Adipocyte (in vitro differentiated cells): ENCODE measurements at regions not wholly inside any gene's neighbourhood (a gene's known extent, or its start where the extent isn't known, plus 50 kb on each side); places are given as distances from the start of the nearest gene placed in this dataset.
A peak's percentile ranks its signal among the peaks of the same experiment; 100 is the strongest.

Experiments
- DNase-seq: peaks from one replicate; pipeline ENCODE4 v3.0.0-alpha.2; 2015; ENCODE audit warnings: low read depth
- H3K27me3 ChIP-seq: replicated peaks from 2 replicates; pipeline ENCODE4 v1.7.0; 2013; ENCODE audit warnings: mild to moderate bottlenecking, low read length, moderate library complexity; ENCODE audit not compliant: control insufficient read depth, insufficient read depth
- H3K36me3 ChIP-seq: 2 replicates; pipeline ENCODE4 v1.7.0; 2013; ENCODE audit warnings: low read length, mild to moderate bottlenecking, moderate library complexity; ENCODE audit not compliant: control insufficient read depth, insufficient read depth, severe bottlenecking
- H3K4me1 ChIP-seq: 2 replicates; pipeline ENCODE4 v1.7.0; 2013; ENCODE audit warnings: mild to moderate bottlenecking, low read length, moderate library complexity; ENCODE audit not compliant: control insufficient read depth, insufficient read depth
- H3K4me3 ChIP-seq: 2 replicates; pipeline ENCODE4 v1.7.0; 2013; ENCODE audit warnings: mild to moderate bottlenecking, low read length, moderate library complexity
- H3K9ac ChIP-seq: 2 replicates; pipeline ENCODE4 v1.7.0; 2013; ENCODE audit warnings: mild to moderate bottlenecking, low read length, moderate library complexity
- H3K9me3 ChIP-seq: 2 replicates; pipeline ENCODE4 v1.7.0; 2013; ENCODE audit warnings: mild to moderate bottlenecking, low read length, moderate library complexity; ENCODE audit not compliant: control insufficient read depth

- Histone ChIP-seq H3K27me3 (no peaks in the 10 kb centered on the region), H3K4me1 (no peaks in the 10 kb centered on the region), H3K4me3 (no peak overlapping the region), H3K9ac (no peak overlapping the region), H3K36me3 (no peaks in the 10 kb centered on the region), H3K9me3 (no peaks in the 10 kb centered on the region)
- no peak for DNase-seq
Measured at GRCh38 chr13:59532405-59532804, 631.3 kb downstream of the DIAPH3 start.

DNA sequence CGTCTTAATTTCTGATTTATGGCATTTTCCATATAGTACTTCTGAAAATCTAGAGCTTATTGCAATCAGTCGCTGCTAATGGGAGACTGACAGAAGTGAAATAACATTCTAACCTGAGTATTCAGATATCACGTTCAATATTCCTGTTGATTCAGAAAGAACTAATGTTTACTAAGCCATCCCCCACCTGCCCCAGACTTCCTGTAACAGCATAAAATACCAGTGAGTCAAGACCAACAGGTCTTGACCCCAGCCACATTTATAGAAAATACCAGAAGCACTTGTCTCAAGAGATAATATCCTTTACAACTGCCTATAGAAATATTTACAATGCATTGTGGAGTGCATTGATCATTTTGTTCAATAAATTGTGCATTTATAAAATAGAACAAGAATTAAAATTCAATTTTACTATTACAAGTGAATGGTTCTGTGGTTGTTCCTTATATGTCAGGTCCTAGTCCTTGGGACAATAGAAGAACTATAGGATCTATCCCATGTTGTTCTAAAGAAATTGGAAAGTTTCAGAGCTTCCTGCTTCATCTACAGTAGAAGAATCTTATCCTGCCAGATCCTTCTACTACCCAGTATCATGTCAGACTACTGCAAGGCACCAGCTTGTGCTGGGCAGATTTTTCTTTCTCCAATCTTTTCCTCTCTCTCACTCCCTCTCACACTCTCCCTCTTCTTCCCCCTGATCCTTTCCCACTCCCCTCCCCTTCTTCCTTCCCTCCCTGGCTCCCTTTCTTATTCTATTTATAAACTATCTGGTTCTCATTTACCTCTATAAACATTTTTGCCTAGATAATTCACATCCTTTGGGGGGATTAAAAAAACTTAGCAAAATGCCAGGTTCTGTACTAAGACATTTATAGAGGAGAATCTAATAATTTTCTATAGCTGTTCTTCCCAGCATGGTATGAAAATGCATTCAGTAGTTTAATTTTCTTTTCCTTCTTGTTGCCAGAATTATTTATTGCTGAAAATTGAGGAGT, 629.9 kb downstream of the DIAPH3 start:
- no peaks in the 10 kb centered on the region for H3K27me3 ChIP-seq
- no peaks in the 10 kb centered on the region for H3K9me3 ChIP-seq
- no peak for DNase-seq
- no peak overlapping the region for H3K9ac ChIP-seq
- H3K4me3 ChIP-seq: no peak overlapping the region
- H3K36me3 ChIP-seq: no peaks in the 10 kb centered on the region
- no peaks in the 10 kb centered on the region for H3K4me1 ChIP-seq

GRCh38 chr13:59534806-59535205, 628.9 kb downstream of the DIAPH3 start:
- peak; percentile 13 for DNase-seq
- Histone ChIP-seq H3K36me3 (no peaks in the 10 kb centered on the region), H3K9ac (no peak overlapping the region), H3K4me1 (no peaks in the 10 kb centered on the region), H3K4me3 (no peak overlapping the region), H3K27me3 (no peaks in the 10 kb centered on the region), H3K9me3 (no peaks in the 10 kb centered on the region)

GRCh38 chr13:59537500-59537899, 626.2 kb downstream of the DIAPH3 start:
- Histone ChIP-seq H3K27me3 (no peaks in the 10 kb centered on the region), H3K9me3 (no peaks in the 10 kb centered on the region), H3K4me3 (no peak overlapping the region), H3K4me1 (no peaks in the 10 kb centered on the region), H3K9ac (no peak overlapping the region), H3K36me3 (no peaks in the 10 kb centered on the region)
- no peak for DNase-seq

- no peaks in the 10 kb centered on the region for H3K9me3 ChIP-seq
- H3K27me3 ChIP-seq: no peaks in the 10 kb centered on the region
- no peak overlapping the region for H3K9ac ChIP-seq
- DNase-seq: no peak
- H3K4me1 ChIP-seq: no peaks in the 10 kb centered on the region
- H3K36me3 ChIP-seq: no peaks in the 10 kb centered on the region
- H3K4me3 ChIP-seq: no peak overlapping the region
Measured at GRCh38 chr13:59538512-59538911, 625.2 kb downstream of the DIAPH3 start.

DNA sequence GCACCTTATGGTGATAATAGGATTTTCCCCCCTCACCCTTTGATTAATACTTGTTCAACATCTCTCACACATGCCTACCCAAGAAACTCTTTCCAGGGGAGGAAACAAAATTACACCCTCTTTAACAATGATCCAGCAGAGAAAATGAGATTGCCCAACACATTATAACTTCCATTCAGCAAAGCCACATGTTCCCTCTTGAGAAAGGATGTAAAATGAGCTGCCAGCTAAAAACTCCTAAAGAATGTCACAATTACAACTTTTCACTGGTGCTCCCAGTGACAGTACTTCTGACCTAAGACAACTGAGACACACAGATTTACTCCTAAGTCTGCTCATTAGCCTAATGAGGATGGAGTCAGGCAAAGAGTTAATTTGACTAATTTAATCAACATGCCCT, 621.4 kb downstream of the DIAPH3 start:
- no peaks in the 10 kb centered on the region for H3K4me1 ChIP-seq
- H3K27me3 ChIP-seq: no peaks in the 10 kb centered on the region
- no peak overlapping the region for H3K9ac ChIP-seq
- H3K36me3 ChIP-seq: no peaks in the 10 kb centered on the region
- DNase-seq: peak; percentile 72
- no peaks in the 10 kb centered on the region for H3K9me3 ChIP-seq
- no peak overlapping the region for H3K4me3 ChIP-seq

DNA sequence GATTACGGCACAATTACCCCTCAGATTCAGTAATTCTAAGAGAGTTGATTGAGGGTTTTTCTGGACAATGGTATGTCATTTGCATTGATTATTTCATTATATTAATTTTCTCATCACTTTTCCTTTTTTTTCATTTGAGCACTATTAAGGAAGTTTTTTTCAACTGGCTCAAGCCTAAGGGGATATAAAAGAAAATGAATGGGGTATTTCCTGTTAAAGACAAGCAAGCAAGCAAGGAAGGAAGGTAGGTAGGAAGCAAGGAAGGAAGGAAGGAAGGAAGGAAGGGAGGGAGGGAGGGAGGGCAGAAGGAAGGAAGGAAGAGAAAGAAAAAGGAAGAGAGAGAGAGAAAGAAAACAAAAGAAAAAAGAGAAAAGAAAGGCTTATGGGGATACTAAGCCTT, 620.3 kb downstream of the DIAPH3 start:
- Histone ChIP-seq H3K9me3 (no peaks in the 10 kb centered on the region), H3K27me3 (no peaks in the 10 kb centered on the region), H3K36me3 (no peaks in the 10 kb centered on the region), H3K9ac (no peak overlapping the region), H3K4me1 (no peaks in the 10 kb centered on the region), H3K4me3 (no peak overlapping the region)
- no peak for DNase-seq

- H3K36me3 ChIP-seq: no peaks in the 10 kb centered on the region
- H3K4me1 ChIP-seq: no peaks in the 10 kb centered on the region
- DNase-seq: no peak
- H3K27me3 ChIP-seq: no peaks in the 10 kb centered on the region
- no peak overlapping the region for H3K4me3 ChIP-seq
- H3K9ac ChIP-seq: no peak overlapping the region
- H3K9me3 ChIP-seq: peaks cover 3% of the 10 kb centered on the region
Measured at GRCh38 chr13:59545007-59545406, 618.7 kb downstream of the DIAPH3 start.

DNA sequence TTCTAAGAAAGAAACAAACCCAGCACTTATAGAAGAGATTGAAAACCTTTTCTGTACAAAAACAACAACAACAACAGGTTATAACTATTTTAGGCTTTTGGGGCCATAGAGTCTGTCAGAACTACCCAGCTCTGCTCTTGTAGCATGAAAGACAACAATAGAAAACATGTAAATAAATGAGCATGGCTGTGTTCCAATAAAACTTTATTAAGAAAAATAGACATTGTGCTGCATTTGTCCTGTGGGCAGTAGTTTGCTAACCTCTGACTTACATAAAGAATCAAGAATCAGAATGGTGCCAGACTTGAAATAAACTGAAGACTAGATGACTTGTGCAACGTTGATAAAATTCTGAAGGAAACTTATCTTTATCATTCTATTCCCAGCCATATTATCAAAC, 617.5 kb downstream of the DIAPH3 start:
- H3K36me3 ChIP-seq: no peaks in the 10 kb centered on the region
- H3K4me3 ChIP-seq: no peak overlapping the region
- H3K27me3 ChIP-seq: no peaks in the 10 kb centered on the region
- DNase-seq: no peak
- H3K4me1 ChIP-seq: no peaks in the 10 kb centered on the region
- peaks cover 11% of the 10 kb centered on the region for H3K9me3 ChIP-seq
- H3K9ac ChIP-seq: no peak overlapping the region

GRCh38 chr13:59547950-59548349, 615.8 kb downstream of the DIAPH3 start:
- Histone ChIP-seq H3K36me3 (no peaks in the 10 kb centered on the region), H3K9ac (no peak overlapping the region), H3K4me1 (no peaks in the 10 kb centered on the region), H3K9me3 (peaks cover 18% of the 10 kb centered on the region), H3K27me3 (no peaks in the 10 kb centered on the region), H3K4me3 (no peak overlapping the region)
- no peak for DNase-seq

GRCh38 chr13:59562924-59563323, 600.8 kb downstream of the DIAPH3 start:
- DNase-seq: no peak
- Histone ChIP-seq H3K36me3 (no peaks in the 10 kb centered on the region), H3K9ac (no peak overlapping the region)

More at GRCh38 chr13:59562924-59563323, 600.8 kb downstream of the DIAPH3 start:
- Histone ChIP-seq H3K27me3 (no peaks in the 10 kb centered on the region), H3K4me3 (no peak overlapping the region), H3K4me1 (no peaks in the 10 kb centered on the region), H3K9me3 (no peaks in the 10 kb centered on the region)
